ENCODE measurements at regions not wholly inside any gene's neighbourhood (a gene's known extent, or its start where the extent isn't known, plus 50 kb on each side); places are given as distances from the start of the nearest gene placed in this dataset.

DNA sequence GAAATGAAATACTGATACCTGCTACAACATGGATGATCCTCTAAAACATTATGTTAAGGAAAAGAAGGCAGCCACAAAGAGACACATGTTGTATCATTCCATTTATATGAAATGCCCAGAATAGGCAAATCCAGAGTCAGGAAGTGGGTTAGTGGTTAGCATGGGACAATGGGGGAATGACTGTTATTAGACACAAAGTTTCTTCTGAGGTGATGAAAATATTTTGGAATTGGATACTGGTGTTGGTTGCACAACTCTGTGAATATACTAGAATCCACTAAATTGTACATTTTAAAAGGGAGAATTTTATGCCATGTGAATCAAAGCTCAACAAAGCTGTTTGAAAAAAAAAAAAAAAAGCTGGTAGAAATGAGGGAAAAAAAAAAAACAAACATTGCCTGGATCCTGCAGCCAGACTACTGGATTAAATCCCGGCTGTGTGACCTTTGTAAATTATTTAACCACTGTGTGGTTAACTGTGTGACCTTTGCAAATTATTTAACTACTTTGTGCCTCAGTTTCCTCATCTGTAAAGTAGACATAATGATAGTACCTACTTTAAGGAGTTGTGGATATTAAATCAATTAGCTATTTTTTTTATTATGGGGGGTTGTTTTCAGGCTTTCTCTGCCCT, 75.6 kb upstream of the PRICKLE2 start:
- peaks cover 0 to 7% of the 10 kb centered on the region in 2 donors for H3K9me3 ChIP-seq (replicated peaks in 1 of 2; ENCODE audit: control insufficient read depth in 1 of 2, insufficient read depth in 1 of 2, low read length in 2 of 2)
- H3K27ac ChIP-seq (ENCODE audit: low read depth in 1 of 2, low read length in 2 of 2), result no peak overlapping the region
- H3K79me2 ChIP-seq (ENCODE audit: insufficient read depth, low read length), result no peaks in the 10 kb centered on the region
- no peaks in the 10 kb centered on the region for H3K36me3 ChIP-seq (replicated peaks in 1 of 2; ENCODE audit: control insufficient read depth in 1 of 2, insufficient read depth in 2 of 2, low read length in 2 of 2)
- Mint-ChIP-seq H3K36me3 (no peaks in the 10 kb centered on the region), H3K27me3 (ENCODE audit: low read depth in 3 of 3) (peaks cover 0 to 2% (median 0%) of the 10 kb centered on the region in 3 donors), H3K4me1 (no peaks in the 10 kb centered on the region), H3K9me3 (peaks cover 0 to 14% (median 9%) of the 10 kb centered on the region in 7 donors), H3K27ac (no peak overlapping the region), H3K4me3 (no peak overlapping the region)
- WGBS (ENCODE audit: insufficient coverage), result no CpG with 5 or more reads among the region's 1 CpG
- H4K20me1 ChIP-seq (ENCODE audit: insufficient read depth, low read length), result no peaks in the 10 kb centered on the region
- H3K9ac ChIP-seq (ENCODE audit: insufficient read depth, low read length, poor library complexity, severe bottlenecking), result no peak overlapping the region
- TF ChIP-seq, protein P1, sequence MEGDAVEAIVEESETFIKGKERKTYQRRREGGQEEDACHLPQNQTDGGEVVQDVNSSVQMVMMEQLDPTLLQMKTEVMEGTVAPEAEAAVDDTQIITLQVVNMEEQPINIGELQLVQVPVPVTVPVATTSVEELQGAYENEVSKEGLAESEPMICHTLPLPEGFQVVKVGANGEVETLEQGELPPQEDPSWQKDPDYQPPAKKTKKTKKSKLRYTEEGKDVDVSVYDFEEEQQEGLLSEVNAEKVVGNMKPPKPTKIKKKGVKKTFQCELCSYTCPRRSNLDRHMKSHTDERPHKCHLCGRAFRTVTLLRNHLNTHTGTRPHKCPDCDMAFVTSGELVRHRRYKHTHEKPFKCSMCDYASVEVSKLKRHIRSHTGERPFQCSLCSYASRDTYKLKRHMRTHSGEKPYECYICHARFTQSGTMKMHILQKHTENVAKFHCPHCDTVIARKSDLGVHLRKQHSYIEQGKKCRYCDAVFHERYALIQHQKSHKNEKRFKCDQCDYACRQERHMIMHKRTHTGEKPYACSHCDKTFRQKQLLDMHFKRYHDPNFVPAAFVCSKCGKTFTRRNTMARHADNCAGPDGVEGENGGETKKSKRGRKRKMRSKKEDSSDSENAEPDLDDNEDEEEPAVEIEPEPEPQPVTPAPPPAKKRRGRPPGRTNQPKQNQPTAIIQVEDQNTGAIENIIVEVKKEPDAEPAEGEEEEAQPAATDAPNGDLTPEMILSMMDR (IDR thresholded peaks at IDR 0.05), result no peak
- H2AFZ ChIP-seq (ENCODE audit: insufficient read depth, low read depth, low read length, poor library complexity, severe bottlenecking), result no peak overlapping the region
- H3K27me3 ChIP-seq (ENCODE audit: control insufficient read depth in 2 of 2, insufficient read depth in 2 of 2, low read length in 2 of 2), result no peaks in the 10 kb centered on the region
- H3K4me1 ChIP-seq (ENCODE audit: control insufficient read depth in 1 of 2, insufficient read depth in 2 of 2, low read length in 2 of 2), result no peaks in the 10 kb centered on the region
- H3K4me3 ChIP-seq (replicated peaks in 1 of 3; ENCODE audit: low read depth in 2 of 3, low read length in 3 of 3), result no peak overlapping the region
- no peak overlapping the region for H3K4me2 ChIP-seq (replicated peaks; ENCODE audit: extremely low read depth, low read length, poor library complexity, severe bottlenecking)
- no peak for DNase-seq
- intact Hi-C loops (cut with micrococcal nuclease), result no loop called here

- intact Hi-C loops (cut with micrococcal nuclease), result no loop called here
- Histone ChIP-seq H3K36me3 (replicated peaks in 1 of 2; ENCODE audit: control insufficient read depth in 1 of 2, insufficient read depth in 2 of 2, low read length in 2 of 2) (no peaks in the 10 kb centered on the region), H3K79me2 (ENCODE audit: insufficient read depth, low read length) (no peaks in the 10 kb centered on the region)
Observed at GRCh38 chr3:64299206-64299605, 73.9 kb upstream of the PRICKLE2 start.

More at GRCh38 chr3:64299206-64299605, 73.9 kb upstream of the PRICKLE2 start:
- H3K9me3 ChIP-seq (replicated peaks in 1 of 2; ENCODE audit: control insufficient read depth in 1 of 2, insufficient read depth in 1 of 2, low read length in 2 of 2), result peaks cover 0 to 7% of the 10 kb centered on the region in 2 donors
- no CpG with 5 or more reads among the region's 1 CpG for WGBS (ENCODE audit: insufficient coverage)
- H3K9me3 Mint-ChIP-seq, result peaks cover 2 to 17% (median 13%) of the 10 kb centered on the region in 7 donors
- H3K4me1 Mint-ChIP-seq, result no peaks in the 10 kb centered on the region
- H3K27me3 ChIP-seq (ENCODE audit: control insufficient read depth in 2 of 2, insufficient read depth in 2 of 2, low read length in 2 of 2), result no peaks in the 10 kb centered on the region
- no peaks in the 10 kb centered on the region for H3K36me3 Mint-ChIP-seq
- H3K4me3 ChIP-seq (replicated peaks in 1 of 3; ENCODE audit: low read depth in 2 of 3, low read length in 3 of 3), result no peak overlapping the region
- H3K27me3 Mint-ChIP-seq (ENCODE audit: low read depth in 3 of 3), result peaks cover 0 to 2% (median 0%) of the 10 kb centered on the region in 3 donors
- DNase-seq, result no peak
- no peak overlapping the region for H3K4me2 ChIP-seq (replicated peaks; ENCODE audit: extremely low read depth, low read length, poor library complexity, severe bottlenecking)
- TF ChIP-seq, protein P1 (IDR thresholded peaks at IDR 0.05), result no peak
- H3K4me3 Mint-ChIP-seq, result no peak overlapping the region
- H3K4me1 ChIP-seq (ENCODE audit: control insufficient read depth in 1 of 2, insufficient read depth in 2 of 2, low read length in 2 of 2), result no peaks in the 10 kb centered on the region
- no peaks in the 10 kb centered on the region for H4K20me1 ChIP-seq (ENCODE audit: insufficient read depth, low read length)
- H3K9ac ChIP-seq (ENCODE audit: insufficient read depth, low read length, poor library complexity, severe bottlenecking), result no peak overlapping the region
- no peak overlapping the region for H3K27ac ChIP-seq (ENCODE audit: low read depth in 1 of 2, low read length in 2 of 2)
- H3K27ac Mint-ChIP-seq, result no peak overlapping the region
- H2AFZ ChIP-seq (ENCODE audit: insufficient read depth, low read depth, low read length, poor library complexity, severe bottlenecking), result no peak overlapping the region

Measured in CD14-positive monocyte (primary cell).